CD4-positive, CD25-positive, alpha-beta regulatory T cell (primary cell): ENCODE measurements at regions not wholly inside any gene's neighbourhood (a gene's known extent, or its start where the extent isn't known, plus 50 kb on each side); places are given as distances from the start of the nearest gene placed in this dataset.
A peak's percentile ranks its signal among the peaks of the same experiment; 100 is the strongest.

Experiments used
- ATAC-seq, 2 donors: fragments of 150-1000 bp; cut with Tn5 transposase; one replicate each; pipeline ENCODE4 v1.10.0; 2021; ENCODE audit warnings: low read depth in 2 of 2, moderate number of reproducible peaks in 2 of 2, moderate library complexity in 1 of 2
- DNase-seq, 3 donors: peaks; one replicate each; pipeline versions ENCODE4 v3.0.0 to v3.0.0-alpha.2; 2012 to 2022; ENCODE audit warnings: mixed read lengths in 1 of 3
- H3K27ac ChIP-seq: one replicate; pipeline ENCODE4 v1.7.0; 2013; ENCODE audit warnings: mild to moderate bottlenecking, low read length; ENCODE audit not compliant: insufficient read depth, poor library complexity, severe bottlenecking
- H3K27me3 ChIP-seq: one replicate; pipeline ENCODE4 v1.7.0; 2013; ENCODE audit warnings: low read length; ENCODE audit not compliant: control insufficient read depth, insufficient read depth
- H3K36me3 ChIP-seq: one replicate; pipeline ENCODE4 v1.7.0; 2013; ENCODE audit warnings: mild to moderate bottlenecking, low read length, moderate library complexity; ENCODE audit not compliant: control insufficient read depth, insufficient read depth
- H3K4me1 ChIP-seq: 2 replicates; pipeline ENCODE4 v1.7.0; 2013; ENCODE audit warnings: mild to moderate bottlenecking, low read length; ENCODE audit not compliant: insufficient read depth, control insufficient read depth, poor library complexity, severe bottlenecking
- H3K4me3 ChIP-seq: one replicate; pipeline ENCODE4 v1.7.0; 2013; ENCODE audit warnings: low read depth, mild to moderate bottlenecking, low read length, moderate library complexity
- H3K9me3 ChIP-seq, 2 experiments: 1 replicate in 1 of 2; 2 replicates in 1 of 2; pipeline ENCODE4 v1.7.0; 2013; ENCODE audit warnings: low read length in 2 of 2, mild to moderate bottlenecking in 1 of 2, moderate library complexity in 1 of 2; ENCODE audit not compliant: control insufficient read depth in 2 of 2
- H3K27ac Mint-ChIP-seq, 3 donors: one replicate each; pipeline ENCODE4 v1.8.0; 2020 to 2022; ENCODE audit warnings: mild to moderate bottlenecking in 3 of 3, mixed read lengths in 3 of 3, moderate library complexity in 2 of 3
- H3K27me3 Mint-ChIP-seq: one replicate; pipeline ENCODE4 v1.8.0; 2022; ENCODE audit warnings: mild to moderate bottlenecking, mixed read lengths
- H3K36me3 Mint-ChIP-seq: one replicate; pipeline ENCODE4 v1.8.0; 2020; ENCODE audit warnings: mixed read lengths
- H3K4me1 Mint-ChIP-seq, 4 donors: one replicate each; pipeline ENCODE4 v1.8.0; 2020 to 2022; ENCODE audit warnings: mixed read lengths in 4 of 4, mild to moderate bottlenecking in 1 of 4
- H3K4me3 Mint-ChIP-seq, 4 donors: one replicate each; pipeline ENCODE4 v1.8.0; 2020 to 2022; ENCODE audit warnings: mild to moderate bottlenecking in 4 of 4, mixed read lengths in 4 of 4, moderate library complexity in 3 of 4
- H3K9me3 Mint-ChIP-seq, 7 donors: one replicate each; pipeline ENCODE4 v1.8.0; 2020 to 2022; ENCODE audit warnings: mixed read lengths in 7 of 7, mild to moderate bottlenecking in 3 of 7, moderate library complexity in 2 of 7

- H3K4me3 Mint-ChIP-seq: no peak overlapping the region
- peak; percentile 48 to 72 for ATAC-seq
- no peak overlapping the region for H3K27ac ChIP-seq
Observed at GRCh38 chr12:13278249-13278787, 81.8 kb downstream of the EMP1 start.

GRCh38 chr12:13277293-13277692 lies 80.8 kb downstream of the EMP1 start:
- peaks cover 0 to 2% (median 0%) of the 10 kb centered on the region in 7 donors for H3K9me3 Mint-ChIP-seq
- no peak overlapping the region for H3K27ac Mint-ChIP-seq
- no peaks in the 10 kb centered on the region for H3K36me3 Mint-ChIP-seq
- no peaks in the 10 kb centered on the region for H3K36me3 ChIP-seq
- no peak overlapping the region for H3K4me3 Mint-ChIP-seq
- no peak for ATAC-seq
- peaks cover 0 to 6% (median 0%) of the 10 kb centered on the region in 4 donors for H3K4me1 Mint-ChIP-seq
- no peak for DNase-seq
- peaks cover 35% of the 10 kb centered on the region for H3K27me3 ChIP-seq
- peaks cover 5% of the 10 kb centered on the region for H3K4me1 ChIP-seq
- no peak overlapping the region for H3K4me3 ChIP-seq
- H3K27ac ChIP-seq: no peak overlapping the region
- peaks cover 0 to 6% of the 10 kb centered on the region in 2 experiments for H3K9me3 ChIP-seq
- H3K27me3 Mint-ChIP-seq: peaks cover 35% of the 10 kb centered on the region

More at GRCh38 chr12:13278249-13278787, 81.8 kb downstream of the EMP1 start:
- DNase-seq: peak; percentile 20 to 51 (median 49)
- Histone ChIP-seq H3K4me1 (peaks cover 5% of the 10 kb centered on the region), H3K27me3 (peaks cover 35% of the 10 kb centered on the region), H3K36me3 (no peaks in the 10 kb centered on the region), H3K4me3 (no peak overlapping the region), H3K9me3 (peaks cover 0 to 6% of the 10 kb centered on the region in 2 experiments)
- H3K36me3 Mint-ChIP-seq: no peaks in the 10 kb centered on the region
- peaks cover 0 to 2% (median 0%) of the 10 kb centered on the region in 7 donors for H3K9me3 Mint-ChIP-seq
- H3K27ac Mint-ChIP-seq: no peak overlapping the region
- H3K27me3 Mint-ChIP-seq: peaks cover 35% of the 10 kb centered on the region
- peaks cover 0 to 6% (median 0%) of the 10 kb centered on the region in 4 donors for H3K4me1 Mint-ChIP-seq

- Mint-ChIP-seq H3K9me3 (peaks cover 0 to 2% (median 0%) of the 10 kb centered on the region in 7 donors), H3K27me3 (peaks cover 35% of the 10 kb centered on the region), H3K4me3 (no peak overlapping the region), H3K27ac (no peak overlapping the region), H3K36me3 (no peaks in the 10 kb centered on the region), H3K4me1 (peaks cover 0 to 6% (median 0%) of the 10 kb centered on the region in 4 donors)
- H3K27ac ChIP-seq: no peak overlapping the region
- H3K36me3 ChIP-seq: no peaks in the 10 kb centered on the region
- H3K9me3 ChIP-seq: peaks cover 0 to 6% of the 10 kb centered on the region in 2 experiments
- peaks cover 30% of the 10 kb centered on the region for H3K27me3 ChIP-seq
- peaks cover 5% of the 10 kb centered on the region for H3K4me1 ChIP-seq
- DNase-seq (no peak), ATAC-seq (no peak)
- H3K4me3 ChIP-seq: no peak overlapping the region
Observed at GRCh38 chr12:13275241-13276085, 78.9 kb downstream of the EMP1 start.

- no peak for DNase-seq
- H3K36me3 ChIP-seq: no peaks in the 10 kb centered on the region
- no peak for ATAC-seq
- Mint-ChIP-seq H3K4me1 (peaks cover 0 to 6% (median 0%) of the 10 kb centered on the region in 4 donors), H3K9me3 (peaks cover 0 to 2% (median 0%) of the 10 kb centered on the region in 7 donors), H3K27me3 (peaks cover 35% of the 10 kb centered on the region), H3K4me3 (no peak overlapping the region), H3K27ac (no peak overlapping the region), H3K36me3 (no peaks in the 10 kb centered on the region)
- no peak overlapping the region for H3K27ac ChIP-seq
- peaks cover 27% of the 10 kb centered on the region for H3K27me3 ChIP-seq
- H3K4me1 ChIP-seq: peaks cover 5% of the 10 kb centered on the region
- H3K9me3 ChIP-seq: no peaks in the 10 kb centered on the region
- H3K4me3 ChIP-seq: no peak overlapping the region
Observed at GRCh38 chr12:13273850-13274249, 77.3 kb downstream of the EMP1 start.

- no peaks in the 10 kb centered on the region for H3K36me3 Mint-ChIP-seq
- H3K27me3 Mint-ChIP-seq: peaks cover 33% of the 10 kb centered on the region
Observed at GRCh38 chr12:13273097-13273496, 76.6 kb downstream of the EMP1 start.

GRCh38 chr12:13270817-13271216 lies 74.3 kb downstream of the EMP1 start:
- H3K4me3 Mint-ChIP-seq: no peak overlapping the region
- H3K4me3 ChIP-seq: no peak overlapping the region
- no peak for DNase-seq
- H3K27me3 ChIP-seq: peaks cover 13% of the 10 kb centered on the region
- H3K4me1 ChIP-seq: no peaks in the 10 kb centered on the region
- H3K36me3 ChIP-seq: no peaks in the 10 kb centered on the region
- H3K9me3 ChIP-seq: no peaks in the 10 kb centered on the region
- no peak for ATAC-seq
- peaks cover 17% of the 10 kb centered on the region for H3K27me3 Mint-ChIP-seq
- no peaks in the 10 kb centered on the region for H3K36me3 Mint-ChIP-seq
- no peak overlapping the region for H3K27ac ChIP-seq
- H3K4me1 Mint-ChIP-seq: no peaks in the 10 kb centered on the region
- no peak overlapping the region for H3K27ac Mint-ChIP-seq
- peaks cover 0 to 2% (median 0%) of the 10 kb centered on the region in 7 donors for H3K9me3 Mint-ChIP-seq

More at GRCh38 chr12:13273097-13273496, 76.6 kb downstream of the EMP1 start:
- DNase-seq: no peak
- H3K27ac ChIP-seq: no peak overlapping the region
- no peaks in the 10 kb centered on the region for H3K36me3 ChIP-seq
- no peak for ATAC-seq
- H3K4me1 Mint-ChIP-seq: peaks cover 0 to 4% (median 0%) of the 10 kb centered on the region in 4 donors
- H3K27ac Mint-ChIP-seq: no peak overlapping the region
- no peaks in the 10 kb centered on the region for H3K9me3 ChIP-seq
- peaks cover 0 to 2% (median 0%) of the 10 kb centered on the region in 7 donors for H3K9me3 Mint-ChIP-seq
- no peak overlapping the region for H3K4me3 Mint-ChIP-seq
- H3K4me3 ChIP-seq: no peak overlapping the region
- H3K27me3 ChIP-seq: peaks cover 27% of the 10 kb centered on the region
- H3K4me1 ChIP-seq: peaks cover 2% of the 10 kb centered on the region
